Suprapubic skin (tissue), 4 donors: ENCODE measurements at regions not wholly inside any gene's neighbourhood (a gene's known extent, or its start where the extent isn't known, plus 50 kb on each side); places are given as distances from the start of the nearest gene placed in this dataset.

ENCODE experiments used
- EP300 ChIP-seq: sonication (generic); formaldehyde crosslinking; IDR thresholded peaks from one replicate; pipeline ENCODE4 v1.6.1; 2017; ENCODE audit warnings: antibody characterized with exemption
- POLR2A ChIP-seq, 2 donors: fragments of 450-650 bp; IDR thresholded peaks; one replicate each; pipeline ENCODE4 v1.6.1; 2017; ENCODE audit warnings: antibody characterized with exemption in 2 of 2, mild to moderate bottlenecking in 2 of 2, moderate library complexity in 2 of 2
- POLR2AphosphoS5 ChIP-seq, 3 donors: sonication (generic); formaldehyde crosslinking; IDR thresholded peaks; one replicate each; pipeline ENCODE4 v1.6.1; 2017; ENCODE audit warnings: antibody characterized with exemption in 3 of 3
- TF ChIP-seq, protein P1 (sequence below), 2 donors: fragments of 200-600 bp in 1 of 2; fragments of 450-650 bp in 1 of 2; sonication (generic) in 1 of 2; IDR thresholded peaks; one replicate each; pipeline ENCODE4 v1.5.1; 2016 to 2019; ENCODE audit warnings: antibody characterized with exemption in 2 of 2, mild to moderate bottlenecking in 1 of 2, moderate library complexity in 1 of 2

DNA sequence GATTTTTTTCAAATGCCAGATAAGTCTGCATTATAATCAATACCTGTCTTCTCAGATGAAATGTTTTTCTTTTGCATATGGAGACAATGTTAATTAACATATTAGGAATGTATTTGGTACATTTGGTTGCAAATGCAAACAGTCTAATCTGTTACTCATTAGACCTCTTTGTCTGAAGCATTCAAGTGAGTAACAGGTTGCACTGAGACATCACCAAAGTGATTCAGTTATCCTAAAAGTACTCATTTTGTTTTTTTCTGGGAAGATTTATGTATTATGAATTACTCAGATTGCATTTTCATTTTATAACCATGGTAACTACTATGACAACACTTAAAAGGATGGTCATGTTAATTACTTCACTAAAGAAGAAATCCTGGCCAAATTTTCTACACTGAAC lies 513.6 kb downstream of the HTR7 start:
- TF ChIP-seq, protein P1, sequence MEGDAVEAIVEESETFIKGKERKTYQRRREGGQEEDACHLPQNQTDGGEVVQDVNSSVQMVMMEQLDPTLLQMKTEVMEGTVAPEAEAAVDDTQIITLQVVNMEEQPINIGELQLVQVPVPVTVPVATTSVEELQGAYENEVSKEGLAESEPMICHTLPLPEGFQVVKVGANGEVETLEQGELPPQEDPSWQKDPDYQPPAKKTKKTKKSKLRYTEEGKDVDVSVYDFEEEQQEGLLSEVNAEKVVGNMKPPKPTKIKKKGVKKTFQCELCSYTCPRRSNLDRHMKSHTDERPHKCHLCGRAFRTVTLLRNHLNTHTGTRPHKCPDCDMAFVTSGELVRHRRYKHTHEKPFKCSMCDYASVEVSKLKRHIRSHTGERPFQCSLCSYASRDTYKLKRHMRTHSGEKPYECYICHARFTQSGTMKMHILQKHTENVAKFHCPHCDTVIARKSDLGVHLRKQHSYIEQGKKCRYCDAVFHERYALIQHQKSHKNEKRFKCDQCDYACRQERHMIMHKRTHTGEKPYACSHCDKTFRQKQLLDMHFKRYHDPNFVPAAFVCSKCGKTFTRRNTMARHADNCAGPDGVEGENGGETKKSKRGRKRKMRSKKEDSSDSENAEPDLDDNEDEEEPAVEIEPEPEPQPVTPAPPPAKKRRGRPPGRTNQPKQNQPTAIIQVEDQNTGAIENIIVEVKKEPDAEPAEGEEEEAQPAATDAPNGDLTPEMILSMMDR (IDR thresholded peaks at IDR 0.05), result no peak
- TF ChIP-seq POLR2A (IDR thresholded peaks at IDR 0.05), result no peak
- TF ChIP-seq POLR2AphosphoS5 (IDR thresholded peaks at IDR 0.05), result no peak
- TF ChIP-seq EP300, result no peak
